SU-DHL-6 (cell line): ENCODE measurements at regions not wholly inside any gene's neighbourhood (a gene's known extent, or its start where the extent isn't known, plus 50 kb on each side); places are given as distances from the start of the nearest gene placed in this dataset.

Experiments used
- H2AFZ ChIP-seq: fragments of 200-600 bp; sonication (generic); 2 replicates; pipeline ENCODE4 v1.6.1; 2014; ENCODE audit warnings: low read depth, mild to moderate bottlenecking, moderate library complexity, mixed read lengths, antibody characterized with exemption, low read length; ENCODE audit not compliant: severe bottlenecking
- H3F3A ChIP-seq: fragments of 200-600 bp; shearing (Covaris generic); 2 replicates; pipeline ENCODE4 v1.6.0; 2016; ENCODE audit warnings: antibody characterized with exemption, mild to moderate bottlenecking; ENCODE audit not compliant: insufficient read depth
- H3K27ac ChIP-seq: fragments of 200-600 bp; sonication (generic); 2 replicates; pipeline ENCODE4 v1.5.1; 2016; ENCODE audit warnings: low read depth, mild to moderate bottlenecking, low read length, moderate library complexity, mixed read lengths
- H3K27me3 ChIP-seq: fragments of 200-600 bp; sonication (generic), shearing (Covaris generic); 2 replicates; pipeline ENCODE4 v1.6.0; 2014; ENCODE audit warnings: mild to moderate bottlenecking, low read length
- H3K36me3 ChIP-seq: fragments of 200-600 bp; sonication (generic); 2 replicates; pipeline ENCODE4 v1.6.1; 2014; ENCODE audit warnings: mild to moderate bottlenecking, low read length, mixed read lengths
- H3K4me2 ChIP-seq: fragments of 300-600, 200-600 bp; shearing (Covaris generic), sonication (generic); 2 replicates; pipeline ENCODE4 v1.6.0; 2014; ENCODE audit warnings: low read length, low read depth, mild to moderate bottlenecking; ENCODE audit not compliant: poor library complexity, severe bottlenecking
- H3K4me3 ChIP-seq: fragments of 200-600 bp; sonication (generic); 2 replicates; pipeline ENCODE4 v1.5.1; 2014; ENCODE audit warnings: antibody characterized with exemption, low read length, mild to moderate bottlenecking, mixed read lengths; ENCODE audit not compliant: insufficient read depth, poor library complexity, severe bottlenecking
- H3K79me2 ChIP-seq: fragments of 200-600 bp; sonication (generic); 2 replicates; pipeline ENCODE4 v1.6.1; 2014; ENCODE audit warnings: mild to moderate bottlenecking, low read length, moderate library complexity; ENCODE audit not compliant: insufficient read depth
- H3K9ac ChIP-seq: fragments of 200-600 bp; sonication (generic); 2 replicates; pipeline ENCODE4 v1.7.0; 2014; ENCODE audit warnings: mild to moderate bottlenecking, low read length
- H3K9me2 ChIP-seq: fragments of 200-600 bp; sonication (generic); replicated peaks from 2 replicates; pipeline ENCODE4 v1.6.1; 2014; ENCODE audit warnings: low read length; ENCODE audit not compliant: insufficient read depth
- H3K9me3 ChIP-seq: fragments of 200-600 bp; sonication (generic); 2 replicates; pipeline ENCODE4 v1.6.1; 2014; ENCODE audit warnings: low read length, mixed read lengths; ENCODE audit not compliant: insufficient read depth
- H4K20me1 ChIP-seq: fragments of 200-600 bp; sonication (generic); 2 replicates; pipeline ENCODE4 v1.6.1; 2014; ENCODE audit warnings: low read depth, mild to moderate bottlenecking, antibody characterized with exemption, low read length, moderate library complexity, mixed read lengths
- CTCF ChIP-seq: fragments of 200-600 bp; sonication (generic); IDR thresholded peaks from one replicate; pipeline ENCODE4 v1.5.1; 2017; ENCODE audit warnings: antibody characterized with exemption, mild to moderate bottlenecking, low read length, moderate library complexity; ENCODE audit not compliant: insufficient read depth, poor library complexity, severe bottlenecking
- EZH2phosphoT487 ChIP-seq: fragments of 200-600 bp; sonication (generic), shearing (Covaris generic); conservative IDR thresholded peaks from 2 replicates; pipeline ENCODE4 v1.6.1; 2018; ENCODE audit warnings: mild to moderate bottlenecking, antibody characterized with exemption, low read length, moderate library complexity, mixed read lengths

- no peak overlapping the region for H3K9ac ChIP-seq
- no peaks in the 10 kb centered on the region for H3K9me3 ChIP-seq
- H3K27me3 ChIP-seq = no peaks in the 10 kb centered on the region
- H3K36me3 ChIP-seq = no peaks in the 10 kb centered on the region
- no peak overlapping the region for H3K4me3 ChIP-seq
- no peak overlapping the region for H3K4me2 ChIP-seq
- H2AFZ ChIP-seq = no peak overlapping the region
- no peaks in the 10 kb centered on the region for H3K79me2 ChIP-seq
- no peak overlapping the region for H3K27ac ChIP-seq
- no peak for TF ChIP-seq CTCF
- no peak for TF ChIP-seq EZH2phosphoT487
- H3K9me2 ChIP-seq = no peaks in the 10 kb centered on the region
- no peaks in the 10 kb centered on the region for H3F3A ChIP-seq
- no peaks in the 10 kb centered on the region for H4K20me1 ChIP-seq
Observed at GRCh38 chr16:51409001-51409675, 258.1 kb upstream of the SALL1 start.

DNA sequence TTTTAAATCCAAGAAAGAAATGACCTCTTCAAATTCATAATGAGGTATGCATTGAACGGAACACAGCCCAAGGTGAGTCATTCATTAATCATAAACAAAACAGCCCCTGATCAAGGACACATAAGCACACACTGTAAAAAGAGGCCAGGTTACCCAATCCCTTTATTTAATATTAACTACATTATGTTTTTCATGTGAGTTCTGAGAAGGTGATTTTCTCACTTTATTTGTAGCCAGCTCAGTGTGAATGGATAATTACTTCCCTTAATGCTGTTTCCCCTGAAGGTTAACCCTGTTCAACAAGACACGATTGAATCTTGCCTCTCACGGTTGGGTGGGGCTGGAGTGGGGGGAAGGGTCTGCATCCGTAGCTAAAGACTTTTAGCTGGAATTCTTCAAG lies 257.3 kb upstream of the SALL1 start:
- H3F3A ChIP-seq = no peaks in the 10 kb centered on the region
- no peak overlapping the region for H3K9ac ChIP-seq
- no peaks in the 10 kb centered on the region for H3K9me2 ChIP-seq
- no peak overlapping the region for H3K27ac ChIP-seq
- no peak for TF ChIP-seq CTCF
- no peak for TF ChIP-seq EZH2phosphoT487
- no peaks in the 10 kb centered on the region for H3K36me3 ChIP-seq
- no peak overlapping the region for H2AFZ ChIP-seq
- no peak overlapping the region for H3K4me2 ChIP-seq
- no peak overlapping the region for H3K4me3 ChIP-seq
- H3K79me2 ChIP-seq = no peaks in the 10 kb centered on the region
- H4K20me1 ChIP-seq = no peaks in the 10 kb centered on the region
- H3K27me3 ChIP-seq = no peaks in the 10 kb centered on the region
- no peaks in the 10 kb centered on the region for H3K9me3 ChIP-seq

- Histone ChIP-seq H2AFZ (no peak overlapping the region), H3K9me2 (no peaks in the 10 kb centered on the region), H3K27ac (no peak overlapping the region), H3K4me3 (no peak overlapping the region), H4K20me1 (no peaks in the 10 kb centered on the region), H3K27me3 (no peaks in the 10 kb centered on the region), H3K36me3 (no peaks in the 10 kb centered on the region), H3K79me2 (no peaks in the 10 kb centered on the region), H3K9ac (no peak overlapping the region), H3F3A (no peaks in the 10 kb centered on the region), H3K9me3 (no peaks in the 10 kb centered on the region), H3K4me2 (no peak overlapping the region)
- TF ChIP-seq EZH2phosphoT487 (no peak), CTCF (no peak)
Observed at GRCh38 chr16:51407921-51408320, 256.9 kb upstream of the SALL1 start.
